CD4-positive, alpha-beta T cell treated with Interleukin-6 at 100 ng/mL for 8 hours (primary cell): ENCODE measurements at regions not wholly inside any gene's neighbourhood (a gene's known extent, or its start where the extent isn't known, plus 50 kb on each side); places are given as distances from the start of the nearest gene placed in this dataset.

ENCODE experiments used
- DNase-seq: peaks from one replicate; pipeline ENCODE4 v3.0.0-alpha.2; 2020; ENCODE audit warnings: mixed read lengths, low spot score

- no peak for DNase-seq
Observed at GRCh38 chr10:118501171-118501570, 94.3 kb downstream of the PRLHR start.

- DNase-seq = no peak
Observed at GRCh38 chr10:118500477-118501104, 94.9 kb downstream of the PRLHR start.

- no peak for DNase-seq
Observed at GRCh38 chr10:118499186-118499585, 96.3 kb downstream of the PRLHR start.

GRCh38 chr10:118498623-118499022 lies 96.8 kb downstream of the PRLHR start:
- no peak for DNase-seq

- DNase-seq = no peak
Observed at GRCh38 chr10:118497227-118497626, 98.2 kb downstream of the PRLHR start.

- DNase-seq = no peak
Observed at GRCh38 chr10:118496525-118496924, 98.9 kb downstream of the PRLHR start.

GRCh38 chr10:118495499-118495898 lies 99.9 kb downstream of the PRLHR start:
- DNase-seq = no peak

- no peak for DNase-seq
Observed at GRCh38 chr10:118491055-118491454, 104.4 kb downstream of the PRLHR start.

- DNase-seq = no peak
Observed at GRCh38 chr10:118488710-118489497, 106.5 kb downstream of the PRLHR start.

- no peak for DNase-seq
Observed at GRCh38 chr10:118485641-118486040, 109.8 kb downstream of the PRLHR start.

- no peak for DNase-seq
Observed at GRCh38 chr10:118484152-118484871, 111.1 kb downstream of the PRLHR start.

GRCh38 chr10:118483496-118483895 lies 112.0 kb downstream of the PRLHR start:
- DNase-seq = no peak

GRCh38 chr10:118482393-118483331 lies 112.8 kb downstream of the PRLHR start:
- DNase-seq = no peak

- no peak for DNase-seq
Observed at GRCh38 chr10:118481871-118482270, 113.6 kb downstream of the PRLHR start.

GRCh38 chr10:118475214-118475613 lies 120.2 kb downstream of the PRLHR start:
- DNase-seq = no peak

GRCh38 chr10:118474111-118474510 lies 121.3 kb downstream of the PRLHR start:
- no peak for DNase-seq

- DNase-seq = no peak
Observed at GRCh38 chr10:118473305-118473960, 122.0 kb downstream of the PRLHR start.

- DNase-seq = no peak
Observed at GRCh38 chr10:118472415-118473304, 122.8 kb downstream of the PRLHR start.

GRCh38 chr10:118471863-118472262 lies 123.6 kb downstream of the PRLHR start:
- DNase-seq = no peak

- DNase-seq = no peak
Observed at GRCh38 chr10:118470470-118470869, 125.0 kb downstream of the PRLHR start.
